Brain pericyte (primary cell): ENCODE measurements at regions not wholly inside any gene's neighbourhood (a gene's known extent, or its start where the extent isn't known, plus 50 kb on each side); places are given as distances from the start of the nearest gene placed in this dataset.

Source experiments
- DNase-seq: peaks from one replicate; pipeline ENCODE4 v3.0.0-alpha.2; 2012; ENCODE audit warnings: low read depth, low spot score

DNA sequence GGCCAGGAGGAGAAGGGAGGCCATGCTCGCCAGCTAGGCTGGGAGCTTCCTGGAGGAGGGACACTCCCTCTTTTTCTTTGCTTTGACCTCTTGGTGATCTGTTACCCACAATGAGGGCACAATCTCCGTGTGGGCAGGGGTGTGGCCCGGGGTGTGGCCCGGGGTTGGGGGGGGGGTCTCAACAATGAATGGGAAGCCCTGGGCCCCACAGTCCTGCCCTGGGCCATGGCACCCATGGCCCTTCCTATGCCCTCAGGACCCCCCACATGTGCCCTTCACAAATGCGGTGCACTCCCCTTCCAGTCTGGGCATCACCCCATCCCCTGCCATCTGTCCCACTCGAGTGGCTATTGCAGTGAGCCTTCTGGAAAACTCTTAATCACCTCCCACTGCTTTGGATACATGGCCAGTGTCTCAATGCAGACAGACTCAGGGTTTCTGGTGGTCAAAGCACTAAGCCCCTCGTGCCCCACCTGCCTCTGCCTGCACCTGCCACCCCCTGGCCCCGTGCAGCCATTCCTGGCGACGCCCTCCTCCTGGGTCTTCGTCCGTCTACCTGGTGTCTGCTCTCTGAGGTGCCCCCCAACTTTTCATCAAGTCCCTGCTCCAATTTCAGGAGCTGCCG is 611.3 kb downstream of the TBC1D22A start:
- DNase-seq = no peak

DNA sequence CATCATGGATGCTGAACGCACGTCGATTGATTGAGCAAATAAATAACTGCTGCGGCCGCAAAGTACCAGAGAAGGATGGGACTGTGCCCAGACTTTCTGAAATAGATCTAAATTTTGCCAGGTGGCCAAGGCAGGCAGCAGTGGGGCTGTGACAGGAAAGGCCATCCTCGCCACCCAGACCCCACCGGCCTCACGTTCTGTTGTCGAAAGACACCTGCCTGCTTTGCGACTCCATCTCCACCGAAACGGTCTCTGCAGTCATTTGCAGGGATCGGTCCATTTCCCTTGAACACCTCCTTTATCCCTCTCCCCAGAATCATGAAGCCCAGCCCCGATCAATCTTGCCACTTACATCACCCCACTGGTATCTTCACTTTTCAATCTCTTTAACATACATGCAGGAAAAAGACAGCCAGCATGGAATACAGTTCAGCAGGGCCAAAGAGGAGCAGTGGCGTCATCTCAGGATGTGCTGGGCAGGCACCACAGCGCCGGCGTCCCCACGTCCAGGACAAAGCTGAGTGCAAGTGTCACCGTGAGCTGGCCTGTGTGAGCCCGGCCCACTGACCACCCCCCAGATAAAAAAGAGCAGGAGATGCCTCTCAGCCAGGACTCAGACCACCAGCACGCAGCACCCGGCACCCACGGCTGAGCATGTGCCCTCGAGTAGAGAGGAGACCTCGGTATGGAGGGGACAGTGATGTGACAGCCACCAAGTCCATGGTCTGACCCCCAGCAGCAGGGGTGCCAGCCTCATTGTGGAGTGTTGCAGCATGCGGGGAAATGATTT is 610.3 kb downstream of the TBC1D22A start:
- DNase-seq = no peak

DNA sequence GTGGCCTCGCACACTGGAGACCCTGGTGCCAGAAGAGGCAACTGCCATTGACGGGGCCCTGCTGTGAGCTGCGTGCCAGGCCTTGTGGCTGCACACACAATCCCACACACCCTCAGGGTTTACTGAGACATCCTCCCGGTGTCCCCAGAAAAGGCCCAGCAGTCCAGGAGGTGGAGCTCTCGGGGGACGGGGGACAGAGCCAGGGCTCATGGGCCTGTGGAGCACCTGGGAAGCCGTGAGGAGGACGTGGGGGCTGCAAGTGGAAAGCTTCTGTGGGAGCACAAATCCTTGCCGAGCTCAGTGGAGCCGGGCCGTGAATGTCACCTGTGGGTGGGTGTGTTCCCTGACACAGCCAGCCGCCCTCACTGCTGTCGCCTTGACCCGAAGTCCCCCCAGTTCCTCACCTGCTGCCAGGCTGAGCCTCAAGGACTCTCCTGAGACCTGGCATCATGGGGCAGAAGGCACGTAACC is 609.7 kb downstream of the TBC1D22A start:
- no peak for DNase-seq

DNA sequence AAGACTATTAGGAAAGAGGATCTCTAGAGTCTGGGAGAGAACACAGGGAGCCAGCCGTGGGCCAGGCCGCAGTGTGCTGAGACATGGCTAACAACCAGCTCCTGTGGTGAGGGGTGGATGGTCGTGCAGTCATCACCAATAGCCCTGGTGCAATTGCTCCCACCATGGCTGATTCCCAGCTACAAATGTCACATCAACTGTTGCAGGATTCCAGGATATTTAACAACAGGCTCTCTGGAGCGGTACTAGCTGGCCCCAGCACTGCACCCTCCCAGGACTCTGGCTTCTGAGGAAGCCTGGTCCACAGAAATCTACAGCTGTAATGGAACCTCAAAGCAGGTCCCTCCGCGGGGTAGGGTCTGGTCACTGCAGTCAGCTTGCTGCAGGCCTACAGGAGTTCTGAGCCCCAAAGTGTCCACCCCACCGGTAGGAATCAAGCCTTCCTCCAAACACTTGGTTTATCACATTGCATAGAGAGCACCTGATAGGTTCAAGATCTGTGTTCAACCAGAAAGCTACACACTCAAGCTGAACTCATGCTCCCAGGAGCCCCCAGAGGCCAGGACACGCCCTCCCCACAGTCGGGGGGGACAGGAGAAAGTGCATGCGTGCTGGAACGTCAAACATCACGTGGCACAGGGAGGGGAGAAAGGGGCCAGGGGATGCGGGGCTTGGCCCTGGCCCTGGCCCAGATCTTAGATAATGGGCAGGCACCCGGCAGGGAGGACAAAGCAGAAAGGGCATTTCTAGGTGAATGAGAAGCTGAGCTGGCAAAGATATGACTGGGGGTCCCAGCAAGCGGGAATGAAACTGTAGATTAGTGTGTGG is 609.0 kb downstream of the TBC1D22A start:
- DNase-seq = no peak

DNA sequence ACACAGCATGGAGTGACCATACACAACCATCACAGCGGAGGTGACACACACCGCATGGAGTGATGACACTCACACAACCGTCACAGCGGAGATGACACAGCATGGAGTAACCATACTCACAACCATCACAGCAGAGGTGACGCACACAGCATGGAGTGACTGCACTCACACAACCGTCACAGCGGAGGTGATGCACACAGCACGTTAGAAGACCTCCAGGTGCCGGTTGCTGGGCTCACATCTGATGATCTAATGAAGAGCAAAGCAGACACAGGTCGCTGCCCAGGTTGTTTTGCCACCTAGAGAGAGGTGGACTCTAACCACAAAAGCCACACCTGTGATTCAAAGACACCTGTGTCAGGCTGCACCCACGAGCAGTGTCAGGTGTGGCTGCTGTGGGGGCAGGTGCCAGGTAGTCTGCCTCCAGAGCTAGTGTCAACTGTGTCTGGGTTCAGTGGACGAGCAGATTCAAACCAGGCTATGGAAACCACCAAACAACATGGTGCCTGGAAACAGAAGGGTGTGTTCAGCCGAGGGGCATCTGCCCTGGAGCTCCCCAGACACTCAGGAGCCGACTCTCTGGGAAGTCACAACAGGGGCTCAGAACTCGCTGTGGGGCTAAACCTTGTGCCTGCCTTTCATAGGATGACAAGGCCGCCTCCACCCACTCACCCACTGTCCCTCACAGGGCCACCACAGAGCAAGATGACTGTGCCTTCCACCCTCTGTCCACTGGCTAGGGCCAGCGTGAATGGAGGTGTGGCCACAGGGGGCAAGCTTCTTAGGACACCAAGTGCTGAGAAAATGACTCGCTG is 608.2 kb downstream of the TBC1D22A start:
- no peak for DNase-seq

DNA sequence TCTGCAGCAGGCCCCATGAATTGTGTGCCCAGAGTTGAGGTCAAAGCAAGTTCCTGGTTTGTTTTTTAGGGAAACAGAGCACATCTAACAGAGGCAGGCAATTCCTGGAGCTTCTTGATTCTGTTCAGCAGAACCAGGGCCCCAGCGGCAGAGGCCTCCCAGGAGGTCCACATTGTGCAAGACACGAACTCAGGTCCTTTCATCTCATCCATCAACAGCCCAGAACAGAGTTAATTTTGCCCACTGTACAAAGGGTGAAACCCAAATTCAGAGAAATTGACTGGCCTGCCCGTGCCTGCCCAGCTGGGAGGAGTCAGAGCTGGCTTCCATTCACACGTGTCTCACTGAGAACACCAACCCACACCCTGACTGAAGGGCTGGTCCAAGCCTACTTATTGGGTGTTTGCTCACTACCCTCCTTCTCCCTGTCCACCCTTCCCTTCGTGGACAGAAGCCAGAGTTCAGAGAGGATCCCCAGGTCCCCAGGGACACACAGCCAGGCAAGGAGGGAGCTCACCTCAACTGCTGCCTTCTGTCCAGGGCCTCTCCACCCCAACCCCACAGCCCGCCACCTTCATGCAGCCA is 607.1 kb downstream of the TBC1D22A start:
- DNase-seq = no peak

DNA sequence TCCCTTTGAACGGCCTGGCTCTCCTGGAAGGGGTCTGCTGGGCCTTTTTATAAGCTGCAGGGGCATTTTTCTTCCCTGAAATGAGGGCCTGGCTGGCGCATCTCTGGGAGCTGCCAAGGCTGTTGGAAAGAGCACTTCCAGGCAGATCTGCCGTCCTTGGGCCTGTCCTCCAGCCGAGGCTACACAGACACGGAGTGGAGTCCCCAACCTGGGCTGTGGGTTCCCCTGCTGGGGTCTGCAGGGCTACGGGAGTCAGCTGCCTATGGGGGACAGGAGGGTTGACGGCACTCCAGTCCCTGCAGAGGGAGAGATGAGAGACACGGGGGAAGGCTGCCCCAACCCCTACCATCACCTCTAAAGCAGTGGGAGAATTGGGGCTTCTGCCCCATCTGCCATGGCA is 606.6 kb downstream of the TBC1D22A start:
- no peak for DNase-seq

DNA sequence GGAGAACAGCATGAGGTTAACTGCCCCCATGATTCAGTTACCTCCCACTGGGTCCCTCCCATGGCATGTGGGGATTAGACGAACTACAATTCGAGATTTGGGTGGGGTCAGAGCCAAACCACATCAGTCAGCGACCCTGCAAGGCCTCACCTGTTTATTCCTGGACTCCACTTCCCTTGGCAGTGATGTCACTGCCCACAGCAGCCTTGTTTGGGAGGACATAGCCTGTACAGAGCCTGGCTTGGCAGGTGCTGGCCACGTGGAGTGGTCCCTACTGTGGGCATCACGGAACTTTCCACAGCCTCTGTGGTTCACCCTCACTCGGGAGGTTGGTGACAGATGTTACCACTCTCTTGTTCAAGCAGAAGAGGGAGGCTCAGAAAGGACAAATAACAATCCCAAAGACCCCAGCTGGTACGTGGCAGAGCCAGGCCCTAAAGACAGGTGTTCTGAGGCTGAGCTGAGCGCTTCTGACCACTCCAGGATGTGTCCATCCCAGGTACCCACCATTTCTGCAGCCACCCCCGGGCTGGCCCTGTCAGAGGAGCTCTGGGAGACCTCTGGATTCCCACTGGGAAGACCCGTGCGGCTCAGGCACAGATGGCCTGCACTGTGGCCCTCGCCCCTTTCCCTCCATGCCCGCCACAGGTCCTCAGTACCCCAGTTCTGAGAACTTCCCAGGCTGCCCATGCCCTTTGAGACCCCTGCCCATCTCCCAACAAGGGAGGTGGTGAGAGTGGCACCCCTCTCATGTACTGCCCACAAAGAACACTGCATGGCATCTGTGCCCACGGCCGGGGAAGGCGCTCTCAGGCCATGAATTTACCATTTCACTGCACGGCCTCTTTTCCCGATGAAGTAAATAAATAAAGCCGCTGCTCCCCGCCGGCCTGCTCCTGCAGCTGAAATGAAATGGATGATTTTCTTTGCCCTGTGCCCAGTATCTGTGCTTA is 605.8 kb downstream of the TBC1D22A start:
- no peak for DNase-seq

DNA sequence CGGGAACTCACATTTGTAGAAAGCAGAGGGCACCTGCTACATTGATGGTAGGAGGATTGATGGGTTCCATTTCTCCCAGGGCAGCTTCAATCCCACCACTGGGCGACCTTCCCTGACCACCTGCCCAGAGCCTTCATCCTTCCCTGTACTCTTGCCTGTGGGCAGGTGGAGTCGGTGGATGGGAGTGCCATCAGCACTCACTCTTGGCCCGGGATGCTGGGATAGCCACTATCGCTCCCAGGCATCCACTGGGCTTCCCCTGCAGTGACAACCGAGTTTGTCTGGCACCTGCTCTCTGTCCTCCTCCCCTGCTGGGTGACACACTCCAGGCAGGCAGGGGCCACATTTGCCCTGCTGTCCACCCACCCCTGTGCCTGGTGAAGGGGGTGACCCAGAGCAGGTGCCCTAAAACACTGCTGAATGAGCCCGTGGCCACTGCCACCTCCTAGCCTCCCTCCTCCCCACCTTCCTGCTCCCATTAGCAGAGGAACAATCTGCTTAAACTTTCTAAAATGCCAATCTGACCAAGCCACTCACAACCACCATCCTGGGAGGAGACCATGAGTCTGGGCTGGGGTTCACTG is 604.7 kb downstream of the TBC1D22A start:
- no peak for DNase-seq

DNA sequence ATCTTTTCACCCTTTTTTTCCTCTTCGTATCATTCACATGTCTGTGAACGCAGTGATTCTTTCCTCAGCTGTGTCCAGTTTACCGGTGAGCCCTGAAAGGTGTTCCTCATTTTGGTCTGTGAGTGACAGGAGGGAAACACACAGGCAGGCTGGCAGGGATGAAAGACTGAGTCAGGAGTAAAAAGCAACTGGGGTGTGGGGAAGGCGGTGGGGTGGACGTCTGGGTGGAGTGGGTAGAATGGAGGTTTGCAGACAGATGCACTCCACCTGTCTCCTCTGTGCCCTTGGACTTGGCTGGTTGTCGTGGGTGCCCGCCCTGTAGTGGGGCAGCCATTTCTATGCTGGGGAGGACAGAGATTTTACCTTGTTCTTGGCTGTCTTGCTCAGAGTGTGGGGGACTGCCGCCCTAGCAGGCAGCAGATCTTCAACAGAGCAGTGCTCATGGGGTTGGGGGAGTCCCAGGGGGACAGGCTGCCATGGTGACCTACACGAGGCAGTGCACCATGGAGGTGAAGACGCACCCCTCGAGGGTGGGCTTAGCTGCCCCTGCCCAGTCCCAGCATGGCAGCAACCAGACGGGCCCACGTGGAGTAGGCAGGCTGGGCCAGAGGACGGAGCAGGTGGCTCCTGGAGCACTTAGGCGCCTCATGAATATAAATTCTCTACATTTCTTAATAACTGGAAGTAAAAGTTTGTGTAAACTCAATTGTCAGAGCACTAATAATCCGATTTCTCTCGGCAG is 603.7 kb downstream of the TBC1D22A start:
- no peak for DNase-seq

DNA sequence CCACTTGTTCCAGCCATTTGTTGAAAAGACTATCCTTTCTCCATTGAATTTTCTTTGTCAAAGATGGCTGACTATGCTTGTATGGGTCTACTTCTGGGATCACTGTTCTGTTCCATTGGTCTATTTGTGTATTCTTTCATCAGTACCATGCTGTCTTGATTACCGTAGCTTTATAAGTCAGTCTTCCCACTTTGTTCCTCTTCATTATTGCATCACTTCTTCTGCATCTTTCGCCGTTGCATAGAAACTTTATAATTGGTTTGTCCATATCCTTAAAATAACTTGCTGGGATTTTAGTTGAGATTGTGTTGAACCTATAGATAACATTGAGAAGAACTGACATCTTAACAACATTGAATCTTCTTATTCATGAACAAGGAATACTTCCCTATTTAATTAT is 598.8 kb downstream of the TBC1D22A start:
- no peak for DNase-seq

DNA sequence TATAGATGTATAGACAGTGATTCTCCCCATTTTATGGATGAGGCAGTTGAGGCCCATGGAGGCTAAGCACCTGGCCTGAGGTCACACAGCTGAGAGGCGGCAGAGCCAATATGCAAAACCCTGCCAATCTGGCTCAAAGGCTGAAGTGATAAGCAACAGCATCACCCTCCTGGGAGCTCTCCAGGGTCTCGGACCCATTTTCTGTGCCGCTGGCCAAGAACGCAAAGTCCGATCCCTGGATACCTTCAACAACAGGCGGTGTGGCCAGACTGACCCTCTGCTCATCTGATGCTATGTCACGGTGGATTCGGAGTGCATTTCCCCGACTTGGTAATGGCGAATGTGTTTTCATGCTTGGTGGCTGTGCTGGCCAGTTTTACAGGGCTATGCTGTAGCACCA is 595.0 kb downstream of the TBC1D22A start:
- DNase-seq = no peak

DNA sequence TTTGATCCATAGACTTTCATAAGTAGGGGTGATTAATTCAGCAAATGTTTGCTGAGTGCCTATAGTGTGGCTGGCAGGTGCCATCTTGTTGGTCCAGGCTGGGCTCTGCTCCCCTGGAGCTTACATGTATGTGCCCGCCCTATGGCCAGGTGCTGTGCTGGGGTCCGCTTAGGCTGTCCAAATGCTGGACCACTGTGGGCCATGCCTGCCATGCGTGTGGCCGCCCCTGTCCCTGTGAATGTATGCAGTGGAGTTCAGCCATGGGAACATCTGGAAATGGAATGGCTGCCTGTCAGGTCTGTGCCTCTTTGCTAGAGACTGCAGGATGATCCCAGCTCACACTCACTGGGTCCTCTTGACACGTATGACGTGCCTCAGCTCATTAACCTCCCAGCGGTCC is 594.6 kb downstream of the TBC1D22A start:
- DNase-seq = no peak

DNA sequence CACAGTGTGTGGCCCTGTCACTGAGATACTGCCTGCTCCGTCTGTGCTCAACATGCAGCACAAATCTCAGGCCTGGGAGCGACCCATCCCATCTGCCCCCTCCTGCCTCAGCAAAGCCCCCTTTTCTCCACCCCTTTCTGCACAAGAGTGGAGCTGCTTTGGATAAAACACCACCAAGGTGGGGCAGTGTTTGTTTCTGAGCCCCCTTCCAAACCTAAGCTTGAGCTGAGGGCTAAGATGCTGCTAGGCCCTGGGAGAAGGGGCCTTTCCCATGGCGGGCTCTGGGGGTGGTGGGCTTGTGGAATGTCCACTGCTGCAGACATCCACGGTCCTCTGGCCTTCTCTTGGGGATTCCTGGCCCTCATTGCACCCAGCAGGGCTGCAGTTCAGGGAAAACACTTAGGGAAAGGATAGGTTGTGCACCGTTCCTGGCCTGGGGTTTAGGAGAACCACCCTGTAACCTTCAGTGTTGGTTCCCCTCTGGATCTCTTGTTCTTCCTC is 594.1 kb downstream of the TBC1D22A start:
- DNase-seq = no peak

DNA sequence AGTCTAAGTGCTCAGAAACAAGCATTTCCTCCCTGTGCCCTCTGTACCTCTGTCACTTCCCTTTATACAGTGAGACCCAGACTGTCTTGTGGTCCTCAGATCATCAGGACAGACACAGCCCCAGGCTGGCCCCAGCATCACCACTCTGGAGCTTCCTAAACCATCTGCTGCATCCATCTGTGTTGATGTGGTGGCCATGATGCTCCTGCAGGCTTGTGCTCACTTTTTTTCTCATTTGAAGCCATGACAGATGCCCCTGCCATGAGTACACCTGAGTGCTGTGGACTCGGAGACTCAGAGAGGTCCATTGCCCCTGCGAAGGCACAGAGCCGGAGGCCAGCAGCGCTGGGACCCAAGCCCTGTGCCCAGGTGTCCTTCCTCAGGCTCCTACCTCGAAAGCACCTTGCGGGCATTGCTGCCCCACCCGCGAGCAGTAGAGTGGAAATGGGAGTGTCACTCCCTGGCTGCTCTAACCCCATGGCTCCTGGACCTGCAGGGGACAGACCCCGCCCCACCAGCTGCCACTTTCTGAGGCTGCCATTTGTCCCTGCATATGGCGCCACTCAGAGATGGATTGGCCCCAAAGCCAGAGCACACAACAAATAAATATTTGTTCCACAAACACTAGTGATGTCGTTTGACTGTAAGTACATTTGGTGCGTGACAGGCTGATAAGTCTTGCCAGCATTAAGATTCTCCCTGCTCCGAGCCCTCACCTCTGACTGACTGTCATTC is 593.5 kb downstream of the TBC1D22A start:
- no peak for DNase-seq

DNA sequence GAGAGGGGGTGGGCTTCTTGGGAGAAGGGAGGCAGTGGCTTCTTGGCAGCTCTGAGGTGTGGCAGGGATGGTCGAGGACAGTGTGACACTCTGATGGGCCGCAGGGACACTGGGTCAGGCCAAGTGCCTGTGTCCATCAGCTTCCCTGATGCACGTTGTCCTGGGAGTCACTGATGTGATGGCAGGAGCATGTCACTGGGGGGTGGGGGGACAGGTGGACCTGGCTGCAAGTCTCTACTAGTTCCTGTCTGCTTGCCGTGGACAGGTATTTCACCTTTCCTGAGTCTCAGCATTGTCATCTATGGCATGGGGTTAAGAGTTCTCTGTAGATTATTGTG is 592.9 kb downstream of the TBC1D22A start:
- no peak for DNase-seq

DNA sequence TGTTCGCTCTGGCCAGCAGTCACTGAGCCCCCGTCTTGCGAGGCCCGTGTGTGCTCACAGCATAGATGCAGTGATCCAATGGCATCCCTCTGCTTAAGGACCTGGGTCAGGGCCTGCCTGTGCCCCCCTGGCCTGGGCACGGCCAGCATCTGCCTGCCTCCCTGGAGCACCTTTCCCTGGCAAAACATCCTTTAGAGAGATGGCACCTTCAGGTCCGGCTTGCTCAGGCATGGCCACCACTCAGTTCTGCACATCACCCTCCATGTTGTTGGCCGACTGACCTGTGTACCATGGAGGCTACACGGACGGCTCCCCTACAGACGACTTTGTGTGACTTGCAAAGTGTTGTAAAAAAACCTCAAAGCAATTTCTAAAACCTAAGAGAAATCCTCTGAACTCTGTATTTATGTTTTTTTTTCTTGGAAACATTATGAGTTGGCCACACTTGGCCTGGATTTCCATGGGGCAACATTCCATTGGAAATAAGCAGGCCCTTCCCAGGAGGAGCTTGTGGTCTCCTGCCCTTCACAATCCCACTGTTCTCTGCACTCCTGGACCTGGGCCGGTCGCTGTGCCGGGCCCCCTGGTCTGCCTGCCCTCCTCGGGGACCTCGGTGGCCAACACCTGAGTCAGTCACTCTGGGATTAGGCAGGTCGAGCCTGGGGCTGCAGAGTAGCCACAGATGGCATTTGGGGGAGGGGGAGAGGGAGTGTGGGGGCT is 592.4 kb downstream of the TBC1D22A start:
- no peak for DNase-seq
